SK-N-SH (cell line): ENCODE measurements at regions not wholly inside any gene's neighbourhood (a gene's known extent, or its start where the extent isn't known, plus 50 kb on each side); places are given as distances from the start of the nearest gene placed in this dataset.

Experiments
- CTCF ChIA-PET: fragments of 300-600, 350-600 bp; formaldehyde crosslinking; extraction: SDS; loops from one replicate; lab custom pipeline; 2021; lab: Yijun Ruan, JAX
- POLR2A ChIA-PET: fragments of 350-600 bp; sonication (Branson Sonifier 250); formaldehyde crosslinking; extraction: SDS; loops from one replicate; lab custom pipeline; 2020; ENCODE audit warnings: antibody characterized with exemption, inconsistent platforms; lab: Yijun Ruan, JAX
- DNase-seq: peaks from one replicate; pipeline ENCODE4 v3.0.0; 2012
- H2AFZ ChIP-seq: fragments of 200-600 bp; sonication (generic); 2 replicates; pipeline ENCODE4 v1.8.1; 2016; ENCODE audit warnings: antibody characterized with exemption, mild to moderate bottlenecking, low read depth
- H3F3A ChIP-seq: fragments of 200-600 bp; sonication (generic); replicated peaks from 2 replicates; pipeline ENCODE3; 2016; ENCODE audit warnings: antibody characterized with exemption, mild to moderate bottlenecking; ENCODE audit not compliant: insufficient read depth
- H3K27ac ChIP-seq, 2 experiments: fragments of 200-500 bp in 1 of 2; fragments of 200-600 bp in 1 of 2; sonication (Bioruptor generic) in 1 of 2; sonication (generic), shearing (Covaris generic) in 1 of 2; 2 replicates each; pipeline versions ENCODE4 v1.5.1 to v1.6.1; 2014 to 2016; ENCODE audit warnings: low read depth in 2 of 2, inconsistent platforms in 1 of 2, low read length in 1 of 2, mild to moderate bottlenecking in 1 of 2, mixed read lengths in 1 of 2
- H3K27me3 ChIP-seq: fragments of 200-600 bp; sonication (generic), shearing (Covaris generic); 2 replicates; pipeline ENCODE4 v1.6.1; 2016; ENCODE audit warnings: mixed run types; ENCODE audit not compliant: insufficient read depth
- H3K36me3 ChIP-seq, 2 experiments: fragments of 200-500 bp in 1 of 2; fragments of 200-600 bp in 1 of 2; sonication (Bioruptor generic) in 1 of 2; sonication (generic) in 1 of 2; replicated peaks in 1 of 2; 2 replicates each; pipeline versions ENCODE3 to v1.5.1; 2014 to 2016; ENCODE audit warnings: low read length in 1 of 2, mild to moderate bottlenecking in 1 of 2; ENCODE audit not compliant: insufficient read depth in 2 of 2, control insufficient read depth in 1 of 2
- H3K4me1 ChIP-seq, 2 experiments: fragments of 200-500 bp in 1 of 2; fragments of 200-600 bp in 1 of 2; sonication (Bioruptor generic) in 1 of 2; sonication (generic), shearing (Covaris generic) in 1 of 2; 2 replicates each; pipeline versions ENCODE4 v1.5.1 to v1.6.1; 2014 to 2016; ENCODE audit warnings: low read depth in 1 of 2, low read length in 1 of 2, mixed run types in 1 of 2; ENCODE audit not compliant: insufficient read depth in 2 of 2, control insufficient read depth in 1 of 2
- H3K4me2 ChIP-seq: fragments of 200-600 bp; sonication (generic), shearing (Covaris generic); 2 replicates; pipeline ENCODE4 v1.6.1; 2017; ENCODE audit warnings: mixed run types
- H3K4me3 ChIP-seq, 2 experiments: fragments of 200-500 bp in 1 of 2; fragments of 200-600 bp in 1 of 2; sonication (Bioruptor generic) in 1 of 2; sonication (generic), shearing (Covaris generic) in 1 of 2; 2 replicates each; pipeline versions ENCODE4 v1.5.1 to v1.8.1; 2014 to 2016; ENCODE audit warnings: low read depth in 2 of 2, inconsistent platforms in 1 of 2, low read length in 1 of 2, mild to moderate bottlenecking in 1 of 2, mixed read lengths in 1 of 2, moderate library complexity in 1 of 2
- H3K79me2 ChIP-seq: fragments of 200-600 bp; sonication (generic); 2 replicates; pipeline ENCODE4 v1.8.1; 2017; ENCODE audit warnings: mild to moderate bottlenecking; ENCODE audit not compliant: insufficient read depth
- H3K9ac ChIP-seq: fragments of 200-600 bp; sonication (generic); 2 replicates; pipeline ENCODE4 v1.6.1; 2017; ENCODE audit warnings: mixed run types
- H3K9me2 ChIP-seq: fragments of 200-600 bp; sonication (generic); 2 replicates; pipeline ENCODE4 v1.6.1; 2017; ENCODE audit warnings: mixed run types
- H3K9me3 ChIP-seq: fragments of 200-600 bp; sonication (generic); 2 replicates; pipeline ENCODE4 v1.6.1; 2017; ENCODE audit warnings: mixed run types, mild to moderate bottlenecking, moderate library complexity
- H4K20me1 ChIP-seq: fragments of 200-600 bp; sonication (generic); 2 replicates; pipeline ENCODE4 v1.6.1; 2017; ENCODE audit warnings: mild to moderate bottlenecking, mixed run types; ENCODE audit not compliant: insufficient read depth
- ELF1 ChIP-seq: IDR thresholded peaks from 2 replicates; pipeline ENCODE4 v1.4.0; 2012
- EP300 ChIP-seq, 2 experiments: IDR thresholded peaks; 2 replicates each; pipeline versions ENCODE4 v1.4.0 to v1.6.1; 2012; ENCODE audit warnings: borderline replicate concordance in 1 of 2, low read depth in 1 of 2, low read length in 1 of 2
- EZH2phosphoT487 ChIP-seq: fragments of 200-600 bp; sonication (generic); IDR thresholded peaks from 2 replicates; pipeline ENCODE4 v1.6.1; 2017; ENCODE audit warnings: low read depth, mixed run types, mild to moderate bottlenecking, antibody characterized with exemption, moderate library complexity, borderline replicate concordance
- FOSL2 ChIP-seq: IDR thresholded peaks from 2 replicates; pipeline ENCODE4 v1.4.0; 2012; ENCODE audit warnings: low read depth, mild to moderate bottlenecking, moderate library complexity, borderline replicate concordance
- FOXM1 ChIP-seq: IDR thresholded peaks from 2 replicates; pipeline ENCODE4 v1.4.0; 2012; ENCODE audit warnings: low read depth, mild to moderate bottlenecking
- GABPA ChIP-seq: IDR thresholded peaks from 2 replicates; pipeline ENCODE4 v1.4.0; 2012; ENCODE audit warnings: low read depth, mild to moderate bottlenecking
- JUND ChIP-seq: IDR thresholded peaks from 2 replicates; pipeline ENCODE4 v1.4.0; 2012
- NFIC ChIP-seq: IDR thresholded peaks from 2 replicates; pipeline ENCODE4 v1.4.0; 2012; ENCODE audit warnings: borderline replicate concordance
- POLR2AphosphoS5 ChIP-seq: IDR thresholded peaks from 2 replicates; pipeline ENCODE4 v1.6.1; 2012; ENCODE audit warnings: low read depth, low read length
- RCOR1 ChIP-seq: fragments of 150-350 bp; IDR thresholded peaks from 2 replicates; pipeline ENCODE4 v1.6.1; 2017; ENCODE audit warnings: antibody characterized with exemption, low read length
- RXRA ChIP-seq: IDR thresholded peaks from 2 replicates; pipeline ENCODE4 v1.4.0; 2012; ENCODE audit warnings: low read depth, mild to moderate bottlenecking, borderline replicate concordance
- SIN3A ChIP-seq: IDR thresholded peaks from 2 replicates; pipeline ENCODE4 v1.6.1; 2012; ENCODE audit warnings: low read depth, mild to moderate bottlenecking, low read length, moderate library complexity, borderline replicate concordance
- TAF1 ChIP-seq: IDR thresholded peaks from 2 replicates; pipeline ENCODE4 v1.6.1; 2012; ENCODE audit warnings: low read depth, mild to moderate bottlenecking, low read length, moderate library complexity, borderline replicate concordance
- TCF12 ChIP-seq: IDR thresholded peaks from 2 replicates; pipeline ENCODE4 v1.4.0; 2012
- TEAD4 ChIP-seq: IDR thresholded peaks from 2 replicates; pipeline ENCODE4 v1.4.0; 2012; ENCODE audit warnings: mild to moderate bottlenecking, borderline replicate concordance; ENCODE audit not compliant: insufficient read depth
- YY1 ChIP-seq: IDR thresholded peaks from 2 replicates; pipeline ENCODE4 v1.4.0; 2012; ENCODE audit warnings: low read depth, mild to moderate bottlenecking
- WGBS: methylation state at CpG from one replicate; pipeline ENCODE4 v1.1.6; 2017; ENCODE audit warnings: low lambda C conversion rate; 5-methylcytosine and 5-hydroxymethylcytosine counted together
- TF ChIP-seq, protein P1 (sequence below): IDR thresholded peaks from 2 replicates; pipeline ENCODE4 v1.4.0; 2012; ENCODE audit warnings: low read depth
- TF ChIP-seq, protein P2 (sequence below): IDR thresholded peaks from 2 replicates; pipeline ENCODE4 v1.4.0; 2012; ENCODE audit warnings: low read depth, borderline replicate concordance
- TF ChIP-seq, protein P3 (sequence below): IDR thresholded peaks from 2 replicates; pipeline ENCODE4 v1.4.0; 2012; ENCODE audit warnings: low read depth, borderline replicate concordance
- TF ChIP-seq, protein P4 (sequence below): IDR thresholded peaks from 2 replicates; pipeline ENCODE4 v1.6.1; 2012; ENCODE audit warnings: mild to moderate bottlenecking, low read depth, low read length, moderate library complexity
- TF ChIP-seq, protein P5 (sequence below): fragments of 150-350 bp; IDR thresholded peaks from 2 replicates; pipeline ENCODE4 v1.6.1; 2016; ENCODE audit warnings: mild to moderate bottlenecking, low read depth, low read length
- TF ChIP-seq, protein P6 (sequence below): IDR thresholded peaks from 2 replicates; pipeline ENCODE4; 2012

DNA sequence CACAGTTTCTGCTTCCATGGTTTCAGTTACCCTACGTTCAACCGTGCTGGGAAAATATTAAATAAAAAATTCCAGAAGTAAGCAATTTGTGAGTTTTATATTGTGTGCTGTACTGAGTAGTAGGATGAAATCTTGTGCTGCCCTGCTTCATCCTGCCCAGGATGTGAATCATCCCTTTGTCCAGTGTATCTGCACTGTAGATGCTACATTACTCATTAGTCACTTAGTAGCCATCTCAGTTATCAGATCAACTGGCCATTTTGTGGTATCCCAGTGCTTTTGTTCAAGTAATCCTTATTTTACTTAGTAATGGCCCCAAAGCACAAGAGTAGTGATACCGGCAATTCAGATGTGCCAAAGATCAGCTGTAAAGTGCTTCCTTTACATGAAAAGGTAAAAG, 97.9 kb downstream of the COX18 start:
- Histone ChIP-seq H3K79me2 (no peaks in the 10 kb centered on the region), H3K27ac (peak overlapping the region in 1 of 2 experiments; percentile 92; a peak in 3 of 4 replicates), H4K20me1 (no peaks in the 10 kb centered on the region), H3F3A (peaks cover 45% of the 10 kb centered on the region), H3K4me3 (no peak overlapping the region), H3K27me3 (no peaks in the 10 kb centered on the region), H3K9ac (peak overlapping the region; percentile 61), H3K36me3 (no peaks in the 10 kb centered on the region), H3K4me1 (peaks cover 0 to 38% of the 10 kb centered on the region in 2 experiments; a peak in 3 of 4 replicates), H3K9me3 (no peaks in the 10 kb centered on the region), H2AFZ (peak overlapping the region; percentile 75), H3K4me2 (peak overlapping the region; percentile 59; the same call in 1 of the 2 replicates), H3K9me2 (no peaks in the 10 kb centered on the region)
- DNase-seq = no peak
- no peak; the same call in 1 of the 2 replicates for TF ChIP-seq ELF1
- TF ChIP-seq GABPA = 0 out of 2 replicates have a peak, but pooled peaks have one; percentile 31
- TF ChIP-seq YY1 = peak; percentile 88
- TF ChIP-seq TCF12 = peak; percentile 85
- no peak for TF ChIP-seq RCOR1
- TF ChIP-seq EZH2phosphoT487 = no peak
- peak; percentile 98 for TF ChIP-seq JUND
- TF ChIP-seq, protein P1, sequence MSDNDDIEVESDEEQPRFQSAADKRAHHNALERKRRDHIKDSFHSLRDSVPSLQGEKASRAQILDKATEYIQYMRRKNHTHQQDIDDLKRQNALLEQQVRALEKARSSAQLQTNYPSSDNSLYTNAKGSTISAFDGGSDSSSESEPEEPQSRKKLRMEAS = no peak
- TF ChIP-seq, protein P2, sequence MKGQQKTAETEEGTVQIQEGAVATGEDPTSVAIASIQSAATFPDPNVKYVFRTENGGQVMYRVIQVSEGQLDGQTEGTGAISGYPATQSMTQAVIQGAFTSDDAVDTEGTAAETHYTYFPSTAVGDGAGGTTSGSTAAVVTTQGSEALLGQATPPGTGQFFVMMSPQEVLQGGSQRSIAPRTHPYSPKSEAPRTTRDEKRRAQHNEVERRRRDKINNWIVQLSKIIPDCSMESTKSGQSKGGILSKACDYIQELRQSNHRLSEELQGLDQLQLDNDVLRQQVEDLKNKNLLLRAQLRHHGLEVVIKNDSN = peak; percentile 39; the same call in 1 of the 2 replicates
- TF ChIP-seq FOXM1 = peak; percentile 79
- TF ChIP-seq NFIC = peak; percentile 73
- TF ChIP-seq TEAD4 = peak; percentile 85
- peak; percentile 69; the same call in 1 of the 2 replicates for TF ChIP-seq POLR2AphosphoS5
- TF ChIP-seq, protein P3, sequence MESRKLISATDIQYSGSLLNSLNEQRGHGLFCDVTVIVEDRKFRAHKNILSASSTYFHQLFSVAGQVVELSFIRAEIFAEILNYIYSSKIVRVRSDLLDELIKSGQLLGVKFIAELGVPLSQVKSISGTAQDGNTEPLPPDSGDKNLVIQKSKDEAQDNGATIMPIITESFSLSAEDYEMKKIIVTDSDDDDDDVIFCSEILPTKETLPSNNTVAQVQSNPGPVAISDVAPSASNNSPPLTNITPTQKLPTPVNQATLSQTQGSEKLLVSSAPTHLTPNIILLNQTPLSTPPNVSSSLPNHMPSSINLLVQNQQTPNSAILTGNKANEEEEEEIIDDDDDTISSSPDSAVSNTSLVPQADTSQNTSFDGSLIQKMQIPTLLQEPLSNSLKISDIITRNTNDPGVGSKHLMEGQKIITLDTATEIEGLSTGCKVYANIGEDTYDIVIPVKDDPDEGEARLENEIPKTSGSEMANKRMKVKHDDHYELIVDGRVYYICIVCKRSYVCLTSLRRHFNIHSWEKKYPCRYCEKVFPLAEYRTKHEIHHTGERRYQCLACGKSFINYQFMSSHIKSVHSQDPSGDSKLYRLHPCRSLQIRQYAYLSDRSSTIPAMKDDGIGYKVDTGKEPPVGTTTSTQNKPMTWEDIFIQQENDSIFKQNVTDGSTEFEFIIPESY = peak; percentile 60; the same call in 1 of the 2 replicates
- TF ChIP-seq SIN3A = peak; percentile 60; the same call in 1 of the 2 replicates
- peak; percentile 31; the same call in 1 of the 2 replicates for TF ChIP-seq TAF1
- TF ChIP-seq, protein P4, sequence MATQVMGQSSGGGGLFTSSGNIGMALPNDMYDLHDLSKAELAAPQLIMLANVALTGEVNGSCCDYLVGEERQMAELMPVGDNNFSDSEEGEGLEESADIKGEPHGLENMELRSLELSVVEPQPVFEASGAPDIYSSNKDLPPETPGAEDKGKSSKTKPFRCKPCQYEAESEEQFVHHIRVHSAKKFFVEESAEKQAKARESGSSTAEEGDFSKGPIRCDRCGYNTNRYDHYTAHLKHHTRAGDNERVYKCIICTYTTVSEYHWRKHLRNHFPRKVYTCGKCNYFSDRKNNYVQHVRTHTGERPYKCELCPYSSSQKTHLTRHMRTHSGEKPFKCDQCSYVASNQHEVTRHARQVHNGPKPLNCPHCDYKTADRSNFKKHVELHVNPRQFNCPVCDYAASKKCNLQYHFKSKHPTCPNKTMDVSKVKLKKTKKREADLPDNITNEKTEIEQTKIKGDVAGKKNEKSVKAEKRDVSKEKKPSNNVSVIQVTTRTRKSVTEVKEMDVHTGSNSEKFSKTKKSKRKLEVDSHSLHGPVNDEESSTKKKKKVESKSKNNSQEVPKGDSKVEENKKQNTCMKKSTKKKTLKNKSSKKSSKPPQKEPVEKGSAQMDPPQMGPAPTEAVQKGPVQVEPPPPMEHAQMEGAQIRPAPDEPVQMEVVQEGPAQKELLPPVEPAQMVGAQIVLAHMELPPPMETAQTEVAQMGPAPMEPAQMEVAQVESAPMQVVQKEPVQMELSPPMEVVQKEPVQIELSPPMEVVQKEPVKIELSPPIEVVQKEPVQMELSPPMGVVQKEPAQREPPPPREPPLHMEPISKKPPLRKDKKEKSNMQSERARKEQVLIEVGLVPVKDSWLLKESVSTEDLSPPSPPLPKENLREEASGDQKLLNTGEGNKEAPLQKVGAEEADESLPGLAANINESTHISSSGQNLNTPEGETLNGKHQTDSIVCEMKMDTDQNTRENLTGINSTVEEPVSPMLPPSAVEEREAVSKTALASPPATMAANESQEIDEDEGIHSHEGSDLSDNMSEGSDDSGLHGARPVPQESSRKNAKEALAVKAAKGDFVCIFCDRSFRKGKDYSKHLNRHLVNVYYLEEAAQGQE = 0 out of 2 replicates have a peak, but pooled peaks have one; percentile 36
- TF ChIP-seq RXRA = peak; percentile 57; the same call in 1 of the 2 replicates
- TF ChIP-seq FOSL2 = peak; percentile 97
- TF ChIP-seq, protein P5, sequence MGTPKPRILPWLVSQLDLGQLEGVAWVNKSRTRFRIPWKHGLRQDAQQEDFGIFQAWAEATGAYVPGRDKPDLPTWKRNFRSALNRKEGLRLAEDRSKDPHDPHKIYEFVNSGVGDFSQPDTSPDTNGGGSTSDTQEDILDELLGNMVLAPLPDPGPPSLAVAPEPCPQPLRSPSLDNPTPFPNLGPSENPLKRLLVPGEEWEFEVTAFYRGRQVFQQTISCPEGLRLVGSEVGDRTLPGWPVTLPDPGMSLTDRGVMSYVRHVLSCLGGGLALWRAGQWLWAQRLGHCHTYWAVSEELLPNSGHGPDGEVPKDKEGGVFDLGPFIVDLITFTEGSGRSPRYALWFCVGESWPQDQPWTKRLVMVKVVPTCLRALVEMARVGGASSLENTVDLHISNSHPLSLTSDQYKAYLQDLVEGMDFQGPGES = no peak
- peak in 1 of 2 experiments; percentile 93; a peak in 1 of 4 replicates for TF ChIP-seq EP300 (IDR thresholded peaks at IDR 0.05; ENCODE audit: borderline replicate concordance in 1 of 2, low read depth in 1 of 2, low read length in 1 of 2)
- TF ChIP-seq, protein P6, sequence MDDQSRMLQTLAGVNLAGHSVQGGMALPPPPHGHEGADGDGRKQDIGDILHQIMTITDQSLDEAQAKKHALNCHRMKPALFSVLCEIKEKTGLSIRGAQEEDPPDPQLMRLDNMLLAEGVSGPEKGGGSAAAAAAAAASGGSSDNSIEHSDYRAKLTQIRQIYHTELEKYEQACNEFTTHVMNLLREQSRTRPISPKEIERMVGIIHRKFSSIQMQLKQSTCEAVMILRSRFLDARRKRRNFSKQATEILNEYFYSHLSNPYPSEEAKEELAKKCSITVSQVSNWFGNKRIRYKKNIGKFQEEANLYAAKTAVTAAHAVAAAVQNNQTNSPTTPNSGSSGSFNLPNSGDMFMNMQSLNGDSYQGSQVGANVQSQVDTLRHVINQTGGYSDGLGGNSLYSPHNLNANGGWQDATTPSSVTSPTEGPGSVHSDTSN = peak; percentile 83
- CTCF ChIA-PET = interaction anchor here (2.1 kb wide), 1 partner anchor 15 kb away, joined by 6 read pairs; no protein-coding TSS in a partner anchor
- WGBS = 6% methylated on average over 3 of the region's 3 CpGs
- POLR2A ChIA-PET = no interaction called here
